HG03460 (cell line): ENCODE measurements at regions not wholly inside any gene's neighbourhood (a gene's known extent, or its start where the extent isn't known, plus 50 kb on each side); places are given as distances from the start of the nearest gene placed in this dataset.

ENCODE experiments used
- ATAC-seq: cut with Tn5 transposase; IDR thresholded peaks from one replicate; pipeline ENCODE4 v1.9.1; 2021; ENCODE audit not compliant: unreplicated experiment

DNA sequence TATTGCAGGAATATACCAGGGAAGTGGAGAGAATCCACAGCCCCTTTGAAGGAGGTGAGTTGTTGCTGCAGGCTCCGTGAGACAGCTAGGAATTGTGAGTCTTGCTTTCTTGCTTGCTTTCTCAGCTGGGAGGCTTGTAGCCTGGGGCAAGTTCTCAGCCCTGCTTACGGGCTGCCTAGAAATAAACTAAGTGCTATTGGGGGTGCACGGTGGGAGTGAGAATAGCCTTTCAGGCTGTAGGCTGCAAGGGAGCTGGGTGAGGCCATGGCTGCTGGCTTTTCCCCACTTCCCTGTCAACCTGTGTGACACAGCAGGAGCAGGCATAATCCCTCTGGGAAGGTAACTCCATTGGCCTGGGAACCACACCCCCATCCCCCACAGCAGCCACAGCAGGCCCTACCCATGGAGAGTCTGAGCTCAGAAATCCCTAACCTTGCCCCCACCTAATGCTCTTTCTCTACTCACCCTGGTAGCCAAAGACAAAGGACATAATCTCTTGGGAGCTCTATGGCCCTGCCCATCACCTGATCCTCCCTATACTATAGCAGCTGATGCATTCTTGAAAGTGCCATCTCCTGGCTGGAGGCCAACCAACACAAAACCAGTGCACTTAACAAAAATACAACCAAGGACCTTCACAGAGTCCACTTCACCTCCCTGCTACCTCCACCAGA is 113.0 kb downstream of the MMRN1 start:
- no peak for ATAC-seq

DNA sequence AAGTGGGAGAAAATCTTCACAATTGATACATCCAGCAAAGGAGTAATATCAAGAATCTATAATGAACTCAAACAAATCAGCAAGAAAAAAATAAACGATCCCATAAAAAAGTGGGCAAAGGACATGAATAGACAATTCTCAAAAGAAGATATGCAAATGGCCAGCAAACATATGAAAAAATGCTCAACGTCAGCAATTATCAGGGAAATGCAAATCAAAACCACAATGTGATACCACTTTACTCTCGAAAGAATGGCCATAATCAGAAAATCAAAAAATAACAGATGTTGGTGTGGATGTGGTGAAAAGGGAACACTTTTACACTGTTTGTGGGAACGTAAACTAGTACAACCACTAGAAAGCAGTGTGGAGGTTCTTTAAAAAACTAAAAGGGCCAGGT is 114.3 kb upstream of the CCSER1 start:
- no peak for ATAC-seq

DNA sequence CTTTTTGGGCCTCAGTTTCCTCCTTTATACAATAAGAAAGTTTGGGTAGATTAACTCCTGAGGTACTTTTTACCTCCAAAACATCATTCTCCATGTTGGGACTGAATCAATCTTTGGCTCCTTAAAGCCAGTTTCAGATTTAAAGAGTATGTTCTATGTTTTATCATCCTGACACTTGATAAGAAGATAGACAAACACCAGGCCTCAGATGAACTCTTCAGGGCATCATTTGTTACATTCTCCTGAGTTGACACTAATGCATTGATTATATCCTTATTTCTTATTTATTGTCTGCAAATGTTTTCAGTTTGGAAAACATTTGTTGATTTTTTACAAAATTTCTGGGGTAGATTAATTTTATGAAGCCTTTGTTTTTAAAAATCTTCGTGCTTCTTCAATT is 102.7 kb upstream of the CCSER1 start:
- no peak for ATAC-seq

DNA sequence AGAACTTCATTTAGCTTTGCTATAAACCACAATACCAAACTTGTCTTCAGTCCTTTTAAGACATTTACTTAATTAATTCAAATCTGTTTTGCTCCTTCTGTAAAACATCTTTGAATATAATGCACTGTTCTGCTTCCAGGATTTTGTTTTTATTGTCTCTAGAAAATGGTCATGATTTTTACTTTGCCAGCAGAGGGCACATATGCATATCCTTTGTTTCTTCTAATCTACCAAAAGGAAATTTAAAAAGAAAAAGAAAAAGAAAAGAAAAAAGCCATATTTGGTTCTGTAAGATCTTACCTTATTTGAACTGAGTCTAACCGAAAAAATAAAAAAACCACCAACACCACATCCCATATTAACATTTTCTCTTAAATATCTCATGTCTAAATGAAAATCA is 101.9 kb upstream of the CCSER1 start:
- ATAC-seq, result no peak

DNA sequence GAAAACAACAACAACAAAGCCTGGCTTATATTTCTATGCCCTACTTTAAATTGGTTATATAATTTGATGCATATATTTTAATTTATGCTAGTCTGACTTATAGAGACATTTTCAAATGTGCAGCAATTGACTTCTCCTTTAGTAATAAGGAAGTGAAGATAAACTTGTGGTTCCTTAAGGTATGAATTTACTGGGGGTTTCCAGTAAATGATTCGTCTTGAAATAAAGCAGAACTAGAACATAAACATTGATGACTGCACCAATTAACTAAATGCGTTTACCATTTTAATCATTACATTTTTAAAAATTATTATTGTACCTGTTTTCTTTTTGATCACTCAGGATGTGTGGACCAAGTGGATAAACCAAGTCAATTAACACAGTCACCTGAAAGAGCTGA is 99.6 kb upstream of the CCSER1 start:
- ATAC-seq, result peak; percentile 94

DNA sequence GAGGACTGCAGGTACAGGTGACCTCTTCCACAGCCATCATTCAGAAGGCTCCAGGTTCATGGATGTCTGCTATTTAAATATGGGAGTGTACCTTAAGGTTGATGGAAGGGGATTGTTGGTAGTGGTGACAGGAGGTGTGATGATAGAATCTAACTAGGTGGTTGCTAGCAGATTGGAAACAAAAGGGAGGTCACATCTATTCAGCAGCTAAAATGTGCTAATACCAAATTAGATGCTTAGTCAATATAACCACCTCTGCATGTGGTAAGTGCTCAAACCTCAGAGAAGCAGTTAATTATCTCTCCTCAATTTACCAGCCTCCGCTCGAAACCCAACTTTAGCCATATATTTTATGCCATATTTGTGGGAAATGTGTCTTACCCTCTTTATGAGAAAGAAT is 98.7 kb upstream of the CCSER1 start:
- no peak for ATAC-seq

DNA sequence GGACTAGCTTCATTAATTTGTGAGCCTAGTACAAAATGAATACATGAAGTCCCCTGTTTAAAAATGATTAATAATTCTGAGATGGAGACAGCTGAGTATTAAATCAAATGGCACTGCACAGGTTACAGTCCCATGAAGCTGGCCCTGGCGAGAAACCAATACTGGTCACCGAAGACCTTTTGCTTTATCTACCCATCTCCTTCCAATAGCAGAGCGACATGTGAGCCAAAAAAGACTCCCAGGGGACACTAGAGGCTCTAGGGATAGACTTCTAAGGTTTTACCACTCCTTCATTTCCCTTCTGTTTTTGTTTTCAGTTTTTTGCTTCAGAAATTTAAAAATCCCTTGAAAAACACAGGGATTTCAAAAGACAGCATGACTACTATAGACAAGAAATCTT is 97.0 kb upstream of the CCSER1 start:
- no peak for ATAC-seq

DNA sequence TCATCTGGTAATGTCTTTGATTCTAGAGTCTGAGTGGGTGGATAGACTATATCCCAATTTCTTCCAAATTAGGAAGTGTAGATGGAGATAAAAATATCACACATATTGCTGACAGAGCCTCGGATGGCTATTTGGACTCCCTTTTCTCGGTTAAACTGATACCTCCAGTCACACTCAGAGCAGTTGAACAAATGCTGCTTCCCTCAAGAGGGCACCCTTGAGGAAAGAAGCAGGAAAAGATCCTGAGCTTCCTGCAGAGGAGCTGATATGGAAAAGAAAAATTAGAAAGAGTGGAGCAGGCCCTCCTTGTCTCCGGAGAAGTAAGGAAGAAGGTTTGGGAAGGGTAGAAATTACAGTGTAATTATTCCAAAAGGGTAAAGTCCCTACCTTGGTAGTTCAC is 96.2 kb upstream of the CCSER1 start:
- ATAC-seq, result no peak

DNA sequence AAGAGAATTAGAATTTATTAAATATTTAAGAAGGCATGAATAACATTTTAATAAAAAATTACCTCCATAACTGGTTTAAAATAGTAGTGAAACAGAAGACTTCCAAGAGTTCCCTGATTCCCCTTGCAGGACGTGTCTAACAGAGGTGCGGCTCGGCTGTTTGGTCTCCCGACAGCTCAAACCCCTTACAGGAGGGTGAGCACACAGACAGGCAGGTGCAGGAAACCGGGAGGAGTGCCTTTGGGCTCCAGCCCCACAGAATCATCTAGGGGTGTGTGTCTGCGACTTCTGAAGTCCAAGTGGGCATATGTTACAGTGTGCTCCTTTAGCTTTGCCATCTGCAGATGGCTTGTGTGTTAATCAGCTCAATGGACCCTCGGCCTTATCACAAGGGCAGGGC is 88.1 kb upstream of the CCSER1 start:
- no peak for ATAC-seq

DNA sequence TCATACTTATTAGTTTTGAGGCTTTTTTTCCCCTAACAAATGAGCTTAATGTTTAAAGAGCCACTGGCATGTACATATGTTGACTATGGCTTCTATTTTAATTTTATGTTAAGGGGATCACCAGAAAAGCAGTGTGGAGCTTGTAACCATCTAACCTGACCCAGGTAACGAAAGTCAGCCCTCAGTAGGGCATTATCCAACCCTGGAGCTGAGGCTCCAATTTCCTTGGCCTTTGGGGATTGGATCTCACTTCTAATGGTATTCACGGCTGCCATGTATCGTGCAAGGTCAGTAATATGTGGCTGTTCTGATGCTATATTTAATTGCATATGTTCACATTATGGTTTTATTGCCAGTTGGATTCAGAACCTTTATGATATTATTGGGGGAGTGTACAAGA is 75.2 kb upstream of the CCSER1 start:
- ATAC-seq, result no peak

DNA sequence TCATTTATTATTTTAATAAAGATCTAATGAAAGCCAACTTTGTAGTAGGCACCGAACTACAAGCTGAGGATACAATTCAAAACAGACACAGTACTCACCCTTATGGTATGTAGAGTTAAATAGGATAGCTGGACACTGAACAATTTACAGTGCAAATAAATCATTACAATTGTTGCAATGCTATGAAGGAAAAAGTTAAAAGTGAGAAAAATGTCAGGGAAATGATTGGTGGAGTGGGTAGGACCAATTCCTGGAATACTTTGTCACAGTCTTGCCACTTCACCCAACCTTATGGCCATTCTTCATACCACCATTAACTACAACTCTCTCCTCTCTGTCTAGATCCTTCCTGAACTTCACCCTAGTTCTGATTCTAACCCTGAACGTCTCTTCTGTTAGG is 70.1 kb upstream of the CCSER1 start:
- ATAC-seq, result no peak

DNA sequence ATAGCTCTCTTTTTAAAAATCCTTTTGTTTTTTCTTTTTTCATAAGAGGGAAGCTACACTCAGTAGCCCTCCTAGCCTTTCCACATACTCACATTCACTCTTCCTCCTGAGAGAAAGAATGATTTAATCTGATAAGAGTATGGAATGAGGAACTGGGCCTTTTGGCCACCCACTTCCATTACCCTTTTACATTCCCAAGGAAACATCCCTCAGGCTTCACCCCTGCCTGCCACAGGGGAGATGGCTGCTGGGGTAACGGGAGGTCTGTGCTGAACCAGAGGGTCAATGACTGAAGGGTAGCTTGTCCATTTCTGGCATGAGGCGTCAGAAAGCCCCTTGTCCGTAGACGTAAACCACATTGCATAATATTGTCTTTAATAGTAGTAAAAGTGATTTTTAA is 67.2 kb upstream of the CCSER1 start:
- ATAC-seq, result no peak

DNA sequence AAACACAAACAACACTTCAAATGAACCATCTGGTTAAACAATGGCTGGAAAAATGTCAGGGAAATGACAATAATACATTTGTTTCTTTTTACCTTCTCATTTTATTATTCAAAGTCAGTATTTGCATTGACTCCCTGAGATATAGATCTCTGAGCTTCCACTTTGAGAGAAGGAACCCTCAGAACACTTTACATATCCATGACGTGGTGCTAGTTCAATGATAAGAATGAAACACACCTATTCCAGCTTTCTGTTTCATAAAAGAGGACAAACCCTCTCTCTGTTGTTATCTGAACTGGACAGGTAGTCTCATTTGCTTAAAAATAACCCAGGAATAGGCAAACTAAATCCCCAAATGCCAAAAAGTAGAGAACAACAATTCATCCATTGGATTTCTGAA is 65.3 kb upstream of the CCSER1 start:
- ATAC-seq, result no peak

DNA sequence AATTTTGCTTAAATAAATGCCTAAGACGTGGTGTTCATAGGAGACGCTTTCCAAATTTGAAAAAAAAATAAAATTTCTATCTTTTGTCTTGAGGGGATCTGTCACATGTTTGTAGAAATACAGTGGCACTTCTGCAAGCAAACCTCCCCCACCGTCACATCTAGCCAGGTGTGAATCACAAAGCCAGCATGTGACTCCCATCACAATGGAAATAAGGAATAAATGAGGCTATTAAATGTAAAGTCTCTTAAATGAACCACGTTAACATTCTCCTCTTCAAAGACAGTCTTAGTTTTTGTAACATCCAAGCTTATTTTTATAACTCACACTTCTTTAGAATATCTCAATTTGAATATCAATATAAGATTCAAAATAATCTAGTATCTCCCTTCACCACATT is 63.0 kb upstream of the CCSER1 start:
- no peak for ATAC-seq

DNA sequence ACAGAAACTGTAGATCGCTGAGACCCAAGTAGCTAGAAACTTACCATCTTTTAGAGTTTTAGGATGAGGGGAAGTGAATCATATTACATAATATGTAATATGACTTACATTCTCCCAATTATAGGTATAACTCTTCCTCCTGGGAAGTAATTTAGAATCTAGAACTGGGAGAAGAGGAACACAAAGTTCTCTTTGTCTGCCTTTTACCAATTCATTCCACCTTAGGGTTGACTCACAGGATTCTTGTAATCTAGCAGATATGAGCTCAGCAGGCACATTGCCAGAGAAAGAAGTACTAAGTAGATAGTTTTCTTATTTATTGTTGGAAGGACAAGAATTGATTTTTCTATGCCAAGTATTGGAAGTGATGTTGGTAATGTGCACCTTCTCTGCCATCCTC is 58.0 kb upstream of the CCSER1 start:
- ATAC-seq, result no peak

DNA sequence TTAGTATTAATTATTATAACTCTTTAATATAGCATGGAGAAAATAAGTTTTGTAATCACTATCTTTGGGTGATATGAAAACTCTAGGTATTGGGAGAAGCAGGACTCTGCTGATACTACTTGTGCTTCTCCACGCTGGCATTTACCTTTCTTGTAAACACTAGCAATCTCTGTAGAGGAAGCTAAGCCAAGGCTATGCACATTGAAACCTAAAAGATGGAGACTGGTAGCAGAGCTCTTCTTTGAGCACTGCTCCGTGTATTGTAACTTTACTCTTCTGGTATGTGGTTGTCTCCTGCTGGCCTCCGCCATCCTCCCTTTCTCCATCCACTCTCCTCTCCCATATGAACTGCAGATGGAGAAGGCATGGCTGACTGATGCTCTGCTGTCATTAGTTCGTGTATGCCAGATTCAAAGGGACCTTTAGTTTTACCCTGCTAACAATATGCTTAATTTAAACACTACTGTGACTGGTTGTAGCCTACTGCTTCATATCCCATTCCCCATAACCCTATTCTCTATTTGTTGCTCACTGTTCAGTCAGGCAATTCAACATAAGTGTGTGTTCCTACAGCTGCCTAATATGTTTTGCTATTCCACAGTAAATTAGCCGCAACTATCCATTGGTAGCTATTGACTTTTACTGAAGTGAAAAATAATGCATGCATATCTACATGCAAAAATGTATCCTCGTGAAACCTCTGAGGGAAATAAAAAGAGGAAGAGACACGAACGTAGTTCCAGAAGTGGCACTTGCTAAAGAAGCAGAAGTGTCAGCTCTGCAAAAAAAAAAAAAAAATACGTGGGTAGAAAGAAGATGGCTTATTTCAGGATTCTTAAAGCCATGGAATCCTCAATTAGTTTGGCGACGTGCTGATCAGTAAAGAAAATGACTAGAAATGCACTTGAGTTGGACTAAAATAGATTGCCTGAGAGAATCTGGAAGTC is 55.6 kb upstream of the CCSER1 start:
- no peak for ATAC-seq

DNA sequence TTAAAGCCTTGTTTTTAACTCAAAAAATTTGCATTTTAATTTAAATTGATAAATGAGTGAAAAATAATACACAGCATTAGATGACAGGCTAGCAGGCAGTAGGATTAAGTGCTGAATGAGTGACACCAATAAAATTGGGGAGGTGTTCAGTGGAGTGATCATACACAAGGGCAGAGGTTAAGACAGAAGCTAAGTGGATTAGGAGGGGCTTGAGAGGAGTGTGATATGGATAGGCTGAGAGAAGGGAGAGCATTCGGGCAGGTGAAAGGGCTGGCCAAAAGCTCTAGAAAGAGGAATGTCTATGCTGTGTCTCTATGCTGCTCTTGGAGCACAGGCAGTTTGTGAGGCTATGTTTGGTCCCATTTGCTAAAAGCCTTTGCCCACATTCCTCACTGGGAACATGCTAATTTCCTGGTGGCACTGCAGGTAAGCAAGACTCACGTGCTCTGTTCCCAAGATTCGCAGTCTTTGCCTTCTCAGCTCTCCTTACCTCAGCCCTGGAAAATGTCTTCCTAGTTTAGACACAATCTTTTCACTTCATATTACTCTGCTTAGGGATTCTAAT is 52.8 kb upstream of the CCSER1 start:
- no peak for ATAC-seq
